ENCODE measurements at regions not wholly inside any gene's neighbourhood (a gene's known extent, or its start where the extent isn't known, plus 50 kb on each side); places are given as distances from the start of the nearest gene placed in this dataset.

- no peaks in the 10 kb centered on the region for H3K36me3 Mint-ChIP-seq (ENCODE audit: low read depth)
- no peak for DNase-seq
- H3K4me1 Mint-ChIP-seq (ENCODE audit: low read depth): no peaks in the 10 kb centered on the region
- H3K4me3 Mint-ChIP-seq: no peak overlapping the region
- H3K27me3 Mint-ChIP-seq: peaks cover 33% of the 10 kb centered on the region
- H3K9me3 Mint-ChIP-seq: no peaks in the 10 kb centered on the region
- H3K27ac Mint-ChIP-seq: no peak overlapping the region
Observed at GRCh38 chr2:176682278-176682677, 413.0 kb downstream of the MTX2 start.

GRCh38 chr2:176683618-176684111 is 414.4 kb downstream of the MTX2 start:
- H3K4me1 Mint-ChIP-seq (ENCODE audit: low read depth): no peaks in the 10 kb centered on the region
- H3K36me3 Mint-ChIP-seq (ENCODE audit: low read depth): no peaks in the 10 kb centered on the region
- H3K4me3 Mint-ChIP-seq: no peak overlapping the region
- H3K9me3 Mint-ChIP-seq: no peaks in the 10 kb centered on the region
- no peak for DNase-seq
- no peak overlapping the region for H3K27ac Mint-ChIP-seq
- H3K27me3 Mint-ChIP-seq: peaks cover 27% of the 10 kb centered on the region

- Mint-ChIP-seq H3K4me3 (no peak overlapping the region), H3K27ac (no peak overlapping the region), H3K36me3 (ENCODE audit: low read depth) (no peaks in the 10 kb centered on the region), H3K27me3 (peaks cover 19% of the 10 kb centered on the region), H3K4me1 (ENCODE audit: low read depth) (no peaks in the 10 kb centered on the region), H3K9me3 (no peaks in the 10 kb centered on the region)
- no peak for DNase-seq
Observed at GRCh38 chr2:176685908-176686307, 416.7 kb downstream of the MTX2 start.

- Mint-ChIP-seq H3K27ac (no peak overlapping the region), H3K27me3 (peaks cover 19% of the 10 kb centered on the region), H3K4me3 (no peak overlapping the region), H3K36me3 (ENCODE audit: low read depth) (no peaks in the 10 kb centered on the region), H3K9me3 (no peaks in the 10 kb centered on the region), H3K4me1 (ENCODE audit: low read depth) (no peaks in the 10 kb centered on the region)
- no peak for DNase-seq
Observed at GRCh38 chr2:176686328-176686727, 417.1 kb downstream of the MTX2 start.

- H3K27me3 Mint-ChIP-seq: peaks cover 22% of the 10 kb centered on the region
- no peaks in the 10 kb centered on the region for H3K4me1 Mint-ChIP-seq (ENCODE audit: low read depth)
- no peaks in the 10 kb centered on the region for H3K9me3 Mint-ChIP-seq
- H3K4me3 Mint-ChIP-seq: no peak overlapping the region
- H3K36me3 Mint-ChIP-seq (ENCODE audit: low read depth): no peaks in the 10 kb centered on the region
- DNase-seq: no peak
- no peak overlapping the region for H3K27ac Mint-ChIP-seq
Observed at GRCh38 chr2:176687342-176687741, 418.1 kb downstream of the MTX2 start.

- no peaks in the 10 kb centered on the region for H3K4me1 Mint-ChIP-seq (ENCODE audit: low read depth)
- no peaks in the 10 kb centered on the region for H3K9me3 Mint-ChIP-seq
- H3K4me3 Mint-ChIP-seq: no peak overlapping the region
- no peak overlapping the region for H3K27ac Mint-ChIP-seq
- peaks cover 25% of the 10 kb centered on the region for H3K27me3 Mint-ChIP-seq
- DNase-seq: no peak
- H3K36me3 Mint-ChIP-seq (ENCODE audit: low read depth): no peaks in the 10 kb centered on the region
Observed at GRCh38 chr2:176687944-176688343, 418.7 kb downstream of the MTX2 start.

- no peaks in the 10 kb centered on the region for H3K9me3 Mint-ChIP-seq
- no peak overlapping the region for H3K27ac Mint-ChIP-seq
- peaks cover 26% of the 10 kb centered on the region for H3K27me3 Mint-ChIP-seq
- DNase-seq: no peak
- H3K36me3 Mint-ChIP-seq (ENCODE audit: low read depth): no peaks in the 10 kb centered on the region
- H3K4me3 Mint-ChIP-seq: no peak overlapping the region
- H3K4me1 Mint-ChIP-seq (ENCODE audit: low read depth): no peaks in the 10 kb centered on the region
Observed at GRCh38 chr2:176689711-176690110, 420.5 kb downstream of the MTX2 start.

- Mint-ChIP-seq H3K27me3 (peaks cover 19% of the 10 kb centered on the region), H3K36me3 (ENCODE audit: low read depth) (no peaks in the 10 kb centered on the region)
- DNase-seq: no peak
Observed at GRCh38 chr2:176691471-176691870, 422.2 kb downstream of the MTX2 start.

GRCh38 chr2:176692533-176692932 is 423.3 kb downstream of the MTX2 start:
- Mint-ChIP-seq H3K36me3 (ENCODE audit: low read depth) (no peaks in the 10 kb centered on the region), H3K4me1 (ENCODE audit: low read depth) (no peaks in the 10 kb centered on the region), H3K4me3 (no peak overlapping the region), H3K27ac (no peak overlapping the region), H3K27me3 (peaks cover 19% of the 10 kb centered on the region), H3K9me3 (no peaks in the 10 kb centered on the region)
- DNase-seq: no peak

More at GRCh38 chr2:176691471-176691870, 422.2 kb downstream of the MTX2 start:
- Mint-ChIP-seq H3K4me1 (ENCODE audit: low read depth) (no peaks in the 10 kb centered on the region), H3K27ac (no peak overlapping the region), H3K4me3 (no peak overlapping the region), H3K9me3 (no peaks in the 10 kb centered on the region)

- Mint-ChIP-seq H3K27me3 (peaks cover 11% of the 10 kb centered on the region), H3K4me1 (ENCODE audit: low read depth) (no peaks in the 10 kb centered on the region), H3K27ac (no peak overlapping the region), H3K9me3 (no peaks in the 10 kb centered on the region), H3K36me3 (ENCODE audit: low read depth) (no peaks in the 10 kb centered on the region), H3K4me3 (no peak overlapping the region)
- DNase-seq: no peak
Observed at GRCh38 chr2:176699098-176699497, 429.9 kb downstream of the MTX2 start.

GRCh38 chr2:176699644-176700043 is 430.4 kb downstream of the MTX2 start:
- H3K4me1 Mint-ChIP-seq (ENCODE audit: low read depth): no peaks in the 10 kb centered on the region
- H3K4me3 Mint-ChIP-seq: no peak overlapping the region
- no peaks in the 10 kb centered on the region for H3K9me3 Mint-ChIP-seq
- H3K27me3 Mint-ChIP-seq: peaks cover 9% of the 10 kb centered on the region
- no peak for DNase-seq
- H3K36me3 Mint-ChIP-seq (ENCODE audit: low read depth): no peaks in the 10 kb centered on the region
- H3K27ac Mint-ChIP-seq: no peak overlapping the region

GRCh38 chr2:176702131-176702530 is 432.9 kb downstream of the MTX2 start:
- no peak for DNase-seq
- no peak overlapping the region for H3K27ac Mint-ChIP-seq
- peaks cover 7% of the 10 kb centered on the region for H3K27me3 Mint-ChIP-seq
- no peaks in the 10 kb centered on the region for H3K4me1 Mint-ChIP-seq (ENCODE audit: low read depth)
- H3K9me3 Mint-ChIP-seq: no peaks in the 10 kb centered on the region
- no peaks in the 10 kb centered on the region for H3K36me3 Mint-ChIP-seq (ENCODE audit: low read depth)
- no peak overlapping the region for H3K4me3 Mint-ChIP-seq

GRCh38 chr2:176704282-176704858 is 435.1 kb downstream of the MTX2 start:
- Mint-ChIP-seq H3K27me3 (peaks cover 21% of the 10 kb centered on the region), H3K27ac (no peak overlapping the region), H3K4me1 (ENCODE audit: low read depth) (no peaks in the 10 kb centered on the region), H3K4me3 (no peak overlapping the region), H3K36me3 (ENCODE audit: low read depth) (no peaks in the 10 kb centered on the region), H3K9me3 (no peaks in the 10 kb centered on the region)
- no peak for DNase-seq

GRCh38 chr2:176709149-176709951 is 440.1 kb downstream of the MTX2 start:
- H3K27me3 Mint-ChIP-seq: peaks cover 29% of the 10 kb centered on the region
- no peaks in the 10 kb centered on the region for H3K36me3 Mint-ChIP-seq (ENCODE audit: low read depth)
- H3K9me3 Mint-ChIP-seq: no peaks in the 10 kb centered on the region
- H3K4me3 Mint-ChIP-seq: no peak overlapping the region
- no peaks in the 10 kb centered on the region for H3K4me1 Mint-ChIP-seq (ENCODE audit: low read depth)
- DNase-seq: no peak
- H3K27ac Mint-ChIP-seq: no peak overlapping the region

GRCh38 chr2:176709991-176710390 is 440.7 kb downstream of the MTX2 start:
- Mint-ChIP-seq H3K36me3 (ENCODE audit: low read depth) (no peaks in the 10 kb centered on the region), H3K27ac (no peak overlapping the region), H3K9me3 (no peaks in the 10 kb centered on the region), H3K27me3 (peaks cover 29% of the 10 kb centered on the region), H3K4me1 (ENCODE audit: low read depth) (no peaks in the 10 kb centered on the region), H3K4me3 (no peak overlapping the region)
- no peak for DNase-seq
